Caki2 (cell line): ENCODE measurements at regions not wholly inside any gene's neighbourhood (a gene's known extent, or its start where the extent isn't known, plus 50 kb on each side); places are given as distances from the start of the nearest gene placed in this dataset.
A peak's percentile ranks its signal among the peaks of the same experiment; 100 is the strongest.

Experiments
- DNase-seq: peaks from one replicate; pipeline ENCODE4 v3.0.0-alpha.2; 2015; ENCODE audit warnings: low read depth
- in situ Hi-C: cut with HindIII; loops from 2 replicates; pipeline ENCODE4 v1.10.0; 2016; ENCODE audit warnings: low sequenced_read_pairs, low pct_unique_long_range_greater_than_20kb, mixed read lengths

DNA sequence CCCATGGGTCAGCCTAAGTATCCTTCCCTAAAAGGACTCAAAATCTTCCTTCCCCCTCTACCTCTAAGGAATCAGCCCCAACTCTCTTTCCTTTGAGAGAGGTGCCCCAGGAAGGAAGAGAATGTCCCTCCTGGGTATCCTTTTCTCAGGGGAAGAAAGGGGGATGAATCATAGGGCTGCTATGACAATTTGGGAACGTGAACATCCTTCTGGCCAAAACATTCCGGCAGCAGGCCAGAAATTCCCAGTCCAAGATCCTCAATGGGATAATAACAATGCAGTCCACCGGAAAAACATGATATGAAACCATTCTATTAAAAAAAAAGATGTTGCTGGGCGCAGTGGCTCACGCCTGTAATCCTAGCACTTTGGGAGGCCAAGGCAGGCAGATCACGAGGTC lies 50.8 kb upstream of the CACNA2D3 start:
- in situ Hi-C loops, result no loop called here
- no peak for DNase-seq

DNA sequence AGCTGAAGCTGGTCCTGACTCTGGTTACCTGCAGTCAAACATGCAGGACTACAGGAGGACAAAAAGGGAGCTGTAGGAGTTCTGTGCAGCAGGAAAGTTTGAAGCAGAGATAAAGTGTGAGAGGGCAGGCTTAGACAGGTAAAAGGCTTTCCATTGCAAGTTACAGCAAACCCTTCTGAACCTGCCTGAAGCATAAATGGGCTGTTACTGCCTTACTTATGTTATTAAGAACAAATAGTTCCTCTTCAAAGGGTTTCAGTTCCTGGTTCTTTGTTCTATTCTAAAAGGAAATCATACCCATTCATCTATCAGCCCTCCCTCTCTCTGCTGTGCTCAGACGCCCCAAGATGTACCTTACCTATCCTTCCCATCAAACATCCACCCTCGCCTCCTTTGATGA lies 52.4 kb upstream of the CACNA2D3 start:
- in situ Hi-C loops, result no loop called here
- DNase-seq, result no peak

DNA sequence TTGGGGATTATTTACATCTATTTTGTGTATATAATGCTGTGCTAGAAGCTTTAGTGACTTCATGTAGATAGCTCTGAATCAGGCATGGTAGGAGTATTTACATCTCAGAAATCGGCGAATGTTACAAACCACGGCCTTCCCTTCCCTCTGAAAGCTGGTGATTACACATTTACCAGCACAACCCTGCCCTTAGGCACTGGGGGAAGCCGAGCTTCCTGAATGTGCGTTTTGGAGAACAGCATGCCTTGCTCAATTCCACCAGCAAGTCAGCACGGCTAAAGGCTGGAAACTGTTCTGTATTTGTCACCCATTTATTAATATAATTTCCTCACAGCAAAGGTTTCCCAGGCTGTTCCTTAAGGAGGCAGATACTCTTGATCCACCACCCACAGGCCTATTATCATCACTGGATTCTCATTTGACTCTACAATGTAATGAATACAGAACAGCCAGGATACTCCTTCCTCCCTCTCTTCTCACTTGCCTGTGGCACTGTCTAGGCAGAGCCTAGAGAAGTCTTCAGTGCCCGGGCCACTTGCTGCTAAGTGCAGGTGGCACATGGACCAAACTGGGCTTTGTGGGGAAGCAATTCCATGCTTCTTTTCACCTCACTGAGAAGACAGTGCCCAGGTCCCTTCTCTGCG lies 55.2 kb upstream of the CACNA2D3 start:
- in situ Hi-C loops, result no loop called here
- DNase-seq, result no peak

DNA sequence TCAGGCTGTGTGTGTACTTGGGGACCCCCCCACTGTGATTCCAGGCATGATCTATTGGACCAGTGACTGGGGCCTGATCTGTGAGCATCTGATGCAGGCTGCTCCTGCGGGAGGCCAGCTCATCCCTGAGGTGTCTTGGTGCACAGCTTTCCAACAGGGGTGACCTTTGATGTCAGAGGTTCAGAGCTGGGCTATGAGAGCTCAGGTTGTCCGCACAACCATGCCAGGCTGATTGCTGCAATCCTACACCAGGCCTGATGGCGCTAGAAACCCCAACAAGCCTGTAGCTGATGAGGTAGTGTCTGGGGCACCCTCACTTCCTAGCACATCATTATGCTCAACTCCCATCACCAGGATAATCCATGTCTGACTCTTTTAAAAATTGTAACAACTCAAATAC lies 56.1 kb upstream of the CACNA2D3 start:
- DNase-seq, result no peak
- in situ Hi-C loops, result no loop called here

DNA sequence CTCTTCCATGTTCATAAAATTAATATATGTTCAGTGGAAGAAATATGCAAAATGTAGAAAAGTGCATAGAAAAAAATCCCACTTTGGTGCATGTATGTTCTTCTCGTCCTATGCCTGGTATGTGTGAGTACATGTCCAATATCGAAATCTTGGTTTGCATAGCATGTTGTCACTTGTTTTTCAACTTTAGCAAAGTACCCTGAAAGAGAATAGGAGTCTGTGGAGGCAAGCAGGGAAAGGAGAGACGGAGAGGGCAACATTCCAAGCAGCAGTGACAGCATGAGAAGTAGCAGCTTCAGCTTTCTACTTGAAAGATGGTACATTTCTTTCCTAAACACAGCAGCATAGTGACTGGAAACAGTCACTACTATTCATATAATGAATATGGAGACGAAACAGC lies 56.8 kb upstream of the CACNA2D3 start:
- DNase-seq, result no peak
- in situ Hi-C loops, result no loop called here

GRCh38 chr3:54065140-54065539 lies 57.2 kb upstream of the CACNA2D3 start:
- in situ Hi-C loops, result no loop called here
- DNase-seq, result peak; percentile 41

DNA sequence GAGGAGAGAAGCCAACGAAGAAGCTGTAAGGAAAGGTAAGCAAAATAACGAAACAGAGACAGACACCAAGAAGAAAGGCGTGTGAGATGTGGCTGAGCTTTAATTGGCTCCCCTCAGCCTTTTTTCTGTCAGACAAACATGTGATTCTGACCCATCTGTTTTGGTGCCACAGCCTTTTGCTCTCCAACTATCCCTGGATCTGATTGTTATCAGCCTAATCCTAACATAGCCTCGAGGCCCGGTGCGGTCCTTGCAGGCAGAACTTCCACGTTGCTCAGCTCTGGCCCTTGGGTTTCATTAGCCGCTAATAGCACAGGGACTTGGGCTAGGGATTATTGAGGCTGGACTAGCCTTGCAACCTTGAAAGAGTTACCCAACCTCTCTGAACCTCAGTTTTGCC lies 57.9 kb upstream of the CACNA2D3 start:
- in situ Hi-C loops, result no loop called here
- no peak for DNase-seq

DNA sequence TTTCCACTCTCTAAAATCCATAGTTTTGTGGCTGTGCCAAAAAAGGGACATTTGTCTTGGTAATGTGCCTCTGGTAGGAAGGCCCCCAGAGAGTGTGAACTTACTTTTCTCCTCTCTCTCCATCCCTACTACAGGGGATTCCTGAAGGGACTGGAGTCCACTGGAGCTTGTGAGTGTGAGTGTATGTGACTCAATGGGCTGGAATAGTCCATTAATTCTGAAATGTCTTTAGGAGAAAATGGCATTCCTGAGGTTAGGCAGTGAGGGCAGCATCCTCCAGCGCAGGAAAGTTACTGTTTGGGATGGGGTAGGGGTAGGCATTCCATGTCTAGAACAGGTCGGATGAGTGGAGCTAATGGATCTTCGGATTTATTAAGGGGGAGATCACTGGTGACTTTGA lies 59.8 kb upstream of the CACNA2D3 start:
- in situ Hi-C loops, result no loop called here
- no peak for DNase-seq

- DNase-seq, result peak; percentile 37
- in situ Hi-C loops, result no loop called here
Measured at GRCh38 chr3:54056521-54056920, 65.8 kb upstream of the CACNA2D3 start.

DNA sequence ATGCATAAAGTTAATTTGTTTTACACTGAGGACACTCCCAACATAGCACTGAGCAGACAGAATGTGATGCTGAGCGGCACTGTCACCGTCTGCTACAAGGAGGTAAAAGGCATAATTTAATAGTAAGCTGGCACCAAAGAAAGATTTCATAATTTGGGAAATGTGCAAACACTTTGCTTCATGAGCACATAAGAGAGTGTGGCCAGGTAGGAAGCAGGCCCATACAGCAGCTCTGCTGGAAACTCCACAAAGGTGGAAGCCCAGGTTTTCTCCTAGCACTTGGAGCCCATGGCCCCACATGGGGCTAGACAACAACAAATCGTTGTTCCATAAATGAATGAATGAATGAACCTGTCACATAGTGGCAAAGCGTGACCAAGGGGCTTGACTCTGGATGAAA lies 68.5 kb upstream of the CACNA2D3 start:
- in situ Hi-C loops, result no loop called here

GRCh38 chr3:54053211-54053610 lies 69.1 kb upstream of the CACNA2D3 start:
- no peak for DNase-seq
- in situ Hi-C loops, result no loop called here

More for the DNA sequence above, 68.5 kb upstream of the CACNA2D3 start:
- DNase-seq, result no peak

- in situ Hi-C loops, result no loop called here
- DNase-seq, result peak; percentile 68
Measured at GRCh38 chr3:54047568-54047967, 74.8 kb upstream of the CACNA2D3 start.

- DNase-seq, result peak; percentile 96
- in situ Hi-C loops, result no loop called here
Measured at GRCh38 chr3:54046641-54047214, 75.6 kb upstream of the CACNA2D3 start.

GRCh38 chr3:54045061-54045815 lies 77.1 kb upstream of the CACNA2D3 start:
- DNase-seq, result no peak

DNA sequence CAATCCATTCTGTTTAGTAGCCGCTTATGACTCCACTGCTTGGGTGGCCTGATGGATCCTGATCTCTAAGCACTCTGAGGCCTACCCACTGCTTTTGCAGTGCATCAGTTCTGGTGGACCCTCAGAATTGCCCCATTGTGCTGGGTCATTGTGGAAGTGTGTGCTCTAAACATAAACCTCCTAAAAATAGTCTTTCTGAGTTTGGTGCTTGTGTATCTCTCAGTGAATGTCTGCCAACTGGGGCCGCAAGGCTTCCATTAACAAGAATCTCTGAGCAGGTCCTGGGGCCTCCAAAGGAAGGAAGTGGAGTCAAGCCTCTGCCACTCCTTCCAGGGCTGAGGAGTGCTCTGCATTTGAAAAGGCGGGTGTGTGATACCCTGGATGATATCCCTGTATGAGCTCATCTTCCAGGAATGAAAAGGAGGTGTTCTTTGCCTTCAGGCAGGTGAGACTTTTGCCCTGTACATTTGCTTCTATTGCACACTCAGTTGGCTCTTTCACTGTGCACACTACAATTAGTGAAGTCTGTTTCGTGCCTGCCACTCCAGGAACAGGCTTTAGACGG lies 80.0 kb upstream of the CACNA2D3 start:
- in situ Hi-C loops, result no loop called here
- no peak for DNase-seq

More at GRCh38 chr3:54045061-54045815, 77.1 kb upstream of the CACNA2D3 start:
- in situ Hi-C loops, result no loop called here

- in situ Hi-C loops, result no loop called here
- DNase-seq, result no peak
Measured at GRCh38 chr3:54040476-54040875, 81.9 kb upstream of the CACNA2D3 start.

DNA sequence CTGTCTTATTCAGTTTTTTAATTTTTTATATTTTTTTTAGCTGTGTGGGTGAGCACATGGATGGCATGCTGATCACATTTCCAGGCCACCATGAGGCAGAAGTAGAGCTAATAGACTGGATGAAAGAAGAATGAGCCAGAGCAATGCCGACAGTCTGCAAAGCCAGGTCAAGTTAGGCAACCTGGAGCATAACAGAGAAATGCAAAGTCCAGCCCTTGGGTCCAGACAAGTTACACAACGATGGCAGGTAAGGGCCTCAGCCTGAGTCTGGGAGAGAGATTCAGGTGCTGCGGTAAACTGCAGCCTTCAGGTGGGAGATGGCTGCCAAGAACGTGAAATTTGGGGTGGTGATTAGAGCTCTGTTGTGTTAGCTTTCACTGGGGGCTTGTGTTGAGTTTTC lies 84.0 kb upstream of the CACNA2D3 start:
- in situ Hi-C loops, result no loop called here
- DNase-seq, result no peak

GRCh38 chr3:54036543-54036942 lies 85.8 kb upstream of the CACNA2D3 start:
- no peak for DNase-seq
- in situ Hi-C loops, result no loop called here

- no peak for DNase-seq
- in situ Hi-C loops, result no loop called here
Measured at GRCh38 chr3:54034971-54035370, 87.4 kb upstream of the CACNA2D3 start.
